GM18873 (cell line): ENCODE measurements at regions not wholly inside any gene's neighbourhood (a gene's known extent, or its start where the extent isn't known, plus 50 kb on each side); places are given as distances from the start of the nearest gene placed in this dataset.

Experiments used
- ATAC-seq: cut with Tn5 transposase; IDR thresholded peaks from one replicate; pipeline ENCODE4 v1.9.1; 2021; ENCODE audit warnings: mild to moderate bottlenecking, moderate library complexity, moderate number of reproducible peaks; ENCODE audit not compliant: unreplicated experiment, low FRiP score

DNA sequence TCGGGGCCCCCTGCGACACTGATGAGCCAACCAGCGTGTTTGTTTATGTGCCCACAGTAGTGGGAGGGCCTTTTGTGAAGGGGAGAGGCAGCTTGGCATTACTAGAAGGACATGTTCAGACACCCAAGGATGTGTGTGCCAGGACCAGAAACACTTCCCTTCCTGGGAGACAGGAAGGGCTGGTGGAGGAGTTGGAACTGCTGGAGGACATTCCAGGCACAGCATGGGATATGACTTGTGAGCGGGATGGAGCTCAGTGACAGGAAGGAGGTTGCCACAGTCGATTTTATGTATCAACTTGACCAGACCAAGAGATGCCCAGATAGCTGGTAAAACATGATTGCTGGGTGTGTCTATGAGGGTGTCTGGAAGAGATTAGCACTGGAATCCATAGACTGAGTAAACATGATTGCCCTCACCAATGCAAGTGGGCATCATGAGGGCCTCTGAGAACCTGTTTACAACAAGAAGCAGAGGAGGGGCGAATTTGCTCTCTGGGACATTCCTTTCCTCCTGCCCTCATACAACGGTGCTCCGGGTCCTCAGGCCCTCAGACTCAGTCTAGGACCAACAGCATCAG, 106.4 kb upstream of the TLE3 start:
- no peak for ATAC-seq

DNA sequence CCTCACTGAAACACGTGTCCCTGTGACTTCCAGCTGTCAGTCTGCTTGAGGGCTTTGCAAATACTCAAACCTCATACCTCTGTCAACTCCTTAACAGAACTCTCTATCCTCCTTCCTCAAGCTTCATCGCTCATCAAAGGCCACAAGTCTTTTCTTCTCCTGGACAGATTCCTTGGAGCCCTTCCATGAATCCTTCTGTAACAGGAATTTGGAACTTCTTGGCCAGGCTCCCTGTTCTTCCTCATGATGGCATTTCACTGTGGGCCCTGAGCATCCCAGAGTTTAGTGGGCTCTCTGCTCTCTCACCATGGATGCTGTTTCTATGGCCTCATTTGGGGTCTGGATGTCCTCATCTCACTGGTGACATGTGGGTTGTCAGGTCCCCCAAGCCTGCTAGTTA, 105.0 kb upstream of the TLE3 start:
- ATAC-seq, result no peak

- no peak for ATAC-seq
Measured at GRCh38 chr15:70201425-70201775, 103.7 kb upstream of the TLE3 start.

DNA sequence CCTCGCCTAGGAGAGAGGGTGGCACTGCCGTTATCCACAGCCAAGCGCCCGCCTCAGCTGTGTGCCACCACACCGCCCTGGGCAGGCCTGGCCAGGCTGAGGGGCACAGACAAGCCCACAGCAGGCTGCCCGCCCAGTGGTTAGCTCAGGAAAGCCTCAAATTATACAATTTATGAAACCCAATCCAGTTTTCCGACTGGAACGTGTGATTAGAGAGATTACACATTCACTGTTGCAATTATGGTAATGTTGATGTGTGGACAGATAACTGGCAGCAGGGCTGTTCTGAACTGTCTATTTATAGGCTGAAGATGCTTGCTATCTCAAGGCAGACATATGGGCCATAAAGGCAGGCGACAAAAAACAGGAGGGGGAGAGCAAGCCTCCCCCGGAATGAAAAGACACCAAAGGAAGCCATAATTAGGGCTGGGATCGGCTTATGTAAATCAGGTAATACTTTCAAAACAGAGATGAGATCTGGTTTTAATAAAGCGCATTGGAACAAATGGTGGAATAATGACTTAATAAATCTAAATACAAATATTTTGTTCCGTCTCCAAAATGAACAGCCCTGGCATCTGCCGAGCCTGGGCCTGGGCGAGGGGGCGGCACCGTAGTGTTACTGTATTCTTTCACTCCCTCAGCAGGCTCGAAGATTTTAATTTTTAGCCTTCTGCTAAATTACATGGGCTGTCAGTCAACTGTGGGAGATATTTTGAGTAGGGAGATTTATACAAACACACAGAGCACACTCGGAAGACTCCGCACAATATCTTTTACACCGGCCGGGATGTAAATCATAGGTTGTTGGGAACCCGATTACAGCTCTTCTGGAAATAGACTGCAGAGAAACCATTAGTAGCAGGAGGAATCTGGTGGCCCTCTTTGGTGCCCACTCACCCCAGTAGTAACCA, 103.1 kb upstream of the TLE3 start:
- no peak for ATAC-seq

GRCh38 chr15:70199540-70200410, 102.1 kb upstream of the TLE3 start:
- no peak for ATAC-seq

- ATAC-seq, result no peak
Measured at GRCh38 chr15:70199124-70199482, 101.4 kb upstream of the TLE3 start.

DNA sequence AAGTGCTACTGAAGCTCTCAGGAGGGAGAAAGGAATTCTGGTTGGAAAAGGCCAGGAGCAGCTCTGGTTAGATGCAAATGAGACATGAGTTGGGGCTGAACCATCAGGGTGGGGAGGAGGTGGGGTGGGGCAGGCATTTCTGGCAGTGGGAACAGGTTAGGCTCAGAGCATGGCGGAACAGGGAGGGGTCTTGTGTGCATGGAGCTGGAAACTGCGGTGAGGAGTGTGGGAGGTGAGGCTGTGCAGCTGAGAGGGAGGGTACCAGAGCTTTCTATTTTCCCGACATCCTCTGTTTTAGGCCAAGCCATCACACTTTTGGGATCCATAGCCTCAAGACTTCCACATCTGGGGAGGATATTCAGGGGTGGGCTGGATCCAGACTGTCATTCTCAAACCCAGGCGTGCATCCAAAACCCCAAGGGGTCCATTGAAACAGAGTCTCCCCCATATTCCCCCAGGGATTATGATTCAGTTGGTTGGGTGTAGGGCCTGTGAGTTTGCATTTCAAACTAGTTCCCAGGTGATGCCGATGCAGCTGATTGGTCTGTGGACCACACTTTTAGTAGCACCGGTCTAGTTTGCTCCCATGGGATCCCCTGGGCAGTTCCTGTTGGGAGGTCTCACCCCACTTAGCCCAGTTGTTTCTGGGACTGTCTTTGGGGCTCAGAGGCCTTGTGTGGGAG, 100.9 kb upstream of the TLE3 start:
- no peak for ATAC-seq

DNA sequence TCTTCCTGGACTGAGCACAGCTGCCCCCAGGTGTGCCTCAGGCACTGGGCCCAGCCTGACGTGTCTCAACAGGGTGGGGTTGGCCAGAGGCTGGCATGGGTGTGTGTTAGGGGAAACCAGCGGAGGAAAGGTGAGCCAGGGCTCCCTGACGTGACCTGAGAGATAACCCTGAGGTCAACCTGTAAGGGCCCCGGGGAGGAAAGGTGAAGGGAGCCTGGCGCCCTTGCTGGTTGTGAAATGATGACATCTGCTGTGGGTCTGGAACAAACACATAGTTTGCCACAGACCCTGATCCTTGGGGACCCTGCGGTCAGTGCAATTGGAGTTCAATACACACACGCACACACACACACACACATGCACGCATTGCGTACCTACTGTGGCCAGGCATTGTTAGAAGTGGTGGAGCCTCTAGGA, 100.2 kb upstream of the TLE3 start:
- ATAC-seq, result no peak

GRCh38 chr15:70197318-70197944, 99.7 kb upstream of the TLE3 start:
- ATAC-seq, result no peak

GRCh38 chr15:70196372-70197316, 98.9 kb upstream of the TLE3 start:
- peak; percentile 74 for ATAC-seq

DNA sequence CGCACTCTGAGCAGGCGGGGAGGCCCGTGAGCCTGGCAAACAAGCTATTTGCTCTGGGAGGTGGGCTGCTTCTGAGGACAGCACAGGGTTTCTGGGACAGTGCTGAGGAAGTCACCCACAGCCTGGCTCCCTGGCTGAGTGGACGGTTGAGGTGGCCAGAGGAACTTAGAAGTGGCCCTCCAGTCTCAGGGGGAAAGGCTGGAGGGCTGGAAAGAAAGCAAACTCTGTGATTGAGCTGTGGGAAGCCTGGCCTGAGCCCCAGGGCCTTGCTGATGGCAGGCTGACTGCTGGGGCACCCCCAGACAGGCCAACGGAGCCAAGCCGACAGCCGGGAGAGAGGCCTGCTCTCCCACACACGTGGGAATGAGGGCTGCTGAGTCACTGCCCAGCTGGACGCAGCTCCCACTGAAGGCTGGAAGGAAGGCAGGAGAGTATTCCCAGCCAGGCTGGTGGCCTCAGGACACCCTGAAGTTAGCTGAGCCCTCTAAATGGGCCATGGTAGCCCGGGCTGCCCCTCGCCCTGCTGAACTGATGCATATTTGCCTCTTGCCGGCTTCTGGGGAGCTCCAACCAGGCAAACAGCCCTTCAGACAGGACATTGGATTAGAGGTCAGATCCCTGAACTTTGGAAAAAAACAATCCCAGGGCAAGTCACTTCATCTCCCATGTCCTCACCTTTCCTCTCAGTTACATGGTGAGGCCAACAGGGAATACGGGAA, 98.0 kb upstream of the TLE3 start:
- no peak for ATAC-seq

GRCh38 chr15:70195171-70195570, 97.5 kb upstream of the TLE3 start:
- ATAC-seq, result no peak

DNA sequence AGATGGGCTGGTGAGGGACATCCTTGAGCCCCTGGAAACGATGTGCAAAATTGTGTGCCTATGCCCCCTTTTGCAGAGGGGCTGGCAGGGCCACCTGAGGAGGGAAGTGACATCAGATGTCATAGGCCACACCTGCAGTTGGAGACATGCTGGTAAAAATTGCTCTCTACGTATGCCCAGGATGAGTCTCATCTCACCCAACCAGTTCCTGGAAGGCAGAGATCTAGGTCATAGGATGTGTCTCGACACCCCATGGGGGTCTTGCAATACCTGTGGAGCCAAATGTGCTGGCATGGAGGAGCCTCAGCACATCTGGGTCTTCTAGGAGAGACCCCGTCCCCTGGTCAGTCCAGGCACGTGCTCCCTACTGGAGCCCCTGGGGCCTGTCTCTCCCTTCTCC, 96.5 kb upstream of the TLE3 start:
- no peak for ATAC-seq

GRCh38 chr15:70193734-70194133, 96.0 kb upstream of the TLE3 start:
- ATAC-seq, result no peak

GRCh38 chr15:70192490-70192889, 94.8 kb upstream of the TLE3 start:
- no peak for ATAC-seq

GRCh38 chr15:70192041-70192440, 94.3 kb upstream of the TLE3 start:
- ATAC-seq, result no peak

DNA sequence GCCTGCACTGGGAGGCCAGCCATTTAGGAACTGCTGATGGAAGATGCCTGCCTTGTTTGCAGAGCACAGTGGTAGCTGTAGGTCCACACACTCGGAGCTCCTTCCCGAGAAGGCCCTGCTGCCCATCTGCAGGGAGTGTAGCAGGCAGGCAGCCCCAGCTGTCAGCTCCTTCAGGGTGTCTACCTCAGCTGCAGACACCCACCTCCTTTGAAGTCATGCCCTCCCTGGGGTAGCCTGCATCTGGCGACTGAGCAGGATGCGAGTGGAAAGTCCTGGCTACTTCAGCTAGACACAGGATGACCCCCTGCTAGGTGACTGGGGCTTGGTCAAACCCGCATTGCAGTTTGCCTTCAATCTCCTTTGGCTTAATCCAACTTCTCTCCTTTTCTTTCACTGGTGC, 93.2 kb upstream of the TLE3 start:
- ATAC-seq, result no peak

- ATAC-seq, result no peak
Measured at GRCh38 chr15:70189826-70190695, 92.3 kb upstream of the TLE3 start.
